NOMO-1 treated with dmso at 0.1 percent for 144 hours (cell line): ENCODE measurements at regions not wholly inside any gene's neighbourhood (a gene's known extent, or its start where the extent isn't known, plus 50 kb on each side); places are given as distances from the start of the nearest gene placed in this dataset.
"Not testable (repeated sequence)": the region's sequence is repeated elsewhere in the genome, so short reads cannot be mapped to it uniquely, and the experiment has no call there.

Source experiments
- DNase-seq: peaks from one replicate; lab custom pipeline; 2025; ENCODE audit not compliant: unreplicated experiment; lab: John Stamatoyannopoulos, UW

- no peak for DNase-seq
These were observed 791.9 kb upstream of the CDH6 start for GRCh38 chr5:30401479-30402058.

- no peak for DNase-seq
These were observed 795.1 kb upstream of the CDH6 start for GRCh38 chr5:30398423-30398822.

- no peak for DNase-seq
These were observed 800.6 kb upstream of the CDH6 start for GRCh38 chr5:30392897-30393296.

- DNase-seq: no peak
These were observed 803.4 kb upstream of the CDH6 start for GRCh38 chr5:30390095-30390494.

- DNase-seq: no peak
These were observed 805.4 kb upstream of the CDH6 start for GRCh38 chr5:30387974-30388632.

- DNase-seq: no peak
These were observed 807.7 kb upstream of the CDH6 start for GRCh38 chr5:30385754-30386153.

- no peak for DNase-seq
These were observed 809.3 kb upstream of the CDH6 start for GRCh38 chr5:30384171-30384570.

- DNase-seq: no peak
These were observed 813.3 kb upstream of the CDH6 start for GRCh38 chr5:30380228-30380627.

GRCh38 chr5:30376848-30377247 is 816.6 kb upstream of the CDH6 start:
- no peak for DNase-seq

- no peak for DNase-seq
These were observed 825.4 kb upstream of the CDH6 start for GRCh38 chr5:30368064-30368463.

- not testable (repeated sequence) for DNase-seq
These were observed 828.5 kb upstream of the CDH6 start for GRCh38 chr5:30365031-30365430.

- no peak for DNase-seq
These were observed 836.1 kb upstream of the CDH6 start for GRCh38 chr5:30357371-30357770.

- no peak for DNase-seq
These were observed 837.8 kb upstream of the CDH6 start for GRCh38 chr5:30355675-30356074.

GRCh38 chr5:30347858-30348257 is 845.6 kb upstream of the CDH6 start:
- no peak for DNase-seq

- DNase-seq: not testable (repeated sequence)
These were observed 847.7 kb upstream of the CDH6 start for GRCh38 chr5:30345539-30346345.

GRCh38 chr5:30343707-30344106 is 849.8 kb upstream of the CDH6 start:
- no peak for DNase-seq

- DNase-seq: no peak
These were observed 852.0 kb upstream of the CDH6 start for GRCh38 chr5:30341466-30341865.

- no peak for DNase-seq
These were observed 856.4 kb upstream of the CDH6 start for GRCh38 chr5:30337084-30337573.

- DNase-seq: no peak
These were observed 862.0 kb upstream of the CDH6 start for GRCh38 chr5:30331534-30331933.

- no peak for DNase-seq
These were observed 867.7 kb upstream of the CDH6 start for GRCh38 chr5:30325795-30326194.

GRCh38 chr5:30324083-30324482 is 869.4 kb upstream of the CDH6 start:
- DNase-seq: no peak

- DNase-seq: no peak
These were observed 905.6 kb upstream of the CDH6 start for GRCh38 chr5:30287890-30288289.
